ENCODE measurements at regions not wholly inside any gene's neighbourhood (a gene's known extent, or its start where the extent isn't known, plus 50 kb on each side); places are given as distances from the start of the nearest gene placed in this dataset.

DNA sequence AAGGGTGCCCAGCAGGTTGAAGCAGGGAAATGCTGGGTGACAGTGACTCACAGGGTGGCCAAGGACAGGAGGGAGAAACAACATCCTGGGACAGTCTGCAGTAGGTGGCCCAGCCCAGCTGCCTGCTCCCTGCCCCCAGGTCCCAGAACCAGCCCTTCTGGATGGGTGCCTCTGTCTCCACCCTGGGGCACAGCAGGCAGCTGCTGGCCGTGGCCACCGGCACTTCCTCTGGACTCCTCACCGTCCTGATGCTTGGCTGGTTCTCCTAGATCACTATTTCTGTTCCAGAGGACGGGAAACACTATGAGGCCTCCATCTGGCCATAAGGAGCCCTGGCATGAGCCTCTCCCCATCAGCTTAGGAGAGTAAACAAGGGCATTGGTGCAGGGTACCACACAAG is 258.9 kb downstream of the XXYLT1 start:
- DNase-seq (peak; percentile 37), ATAC-seq (no peak)
- Histone ChIP-seq H3K9me3 (no peaks in the 10 kb centered on the region), H3K27ac (no peak overlapping the region), H3K4me3 (no peak overlapping the region), H3K4me1 (peaks cover 4% of the 10 kb centered on the region), H3K27me3 (no peaks in the 10 kb centered on the region), H3K36me3 (no peaks in the 10 kb centered on the region)
- TF ChIP-seq, protein P1, sequence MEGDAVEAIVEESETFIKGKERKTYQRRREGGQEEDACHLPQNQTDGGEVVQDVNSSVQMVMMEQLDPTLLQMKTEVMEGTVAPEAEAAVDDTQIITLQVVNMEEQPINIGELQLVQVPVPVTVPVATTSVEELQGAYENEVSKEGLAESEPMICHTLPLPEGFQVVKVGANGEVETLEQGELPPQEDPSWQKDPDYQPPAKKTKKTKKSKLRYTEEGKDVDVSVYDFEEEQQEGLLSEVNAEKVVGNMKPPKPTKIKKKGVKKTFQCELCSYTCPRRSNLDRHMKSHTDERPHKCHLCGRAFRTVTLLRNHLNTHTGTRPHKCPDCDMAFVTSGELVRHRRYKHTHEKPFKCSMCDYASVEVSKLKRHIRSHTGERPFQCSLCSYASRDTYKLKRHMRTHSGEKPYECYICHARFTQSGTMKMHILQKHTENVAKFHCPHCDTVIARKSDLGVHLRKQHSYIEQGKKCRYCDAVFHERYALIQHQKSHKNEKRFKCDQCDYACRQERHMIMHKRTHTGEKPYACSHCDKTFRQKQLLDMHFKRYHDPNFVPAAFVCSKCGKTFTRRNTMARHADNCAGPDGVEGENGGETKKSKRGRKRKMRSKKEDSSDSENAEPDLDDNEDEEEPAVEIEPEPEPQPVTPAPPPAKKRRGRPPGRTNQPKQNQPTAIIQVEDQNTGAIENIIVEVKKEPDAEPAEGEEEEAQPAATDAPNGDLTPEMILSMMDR (IDR thresholded peaks at IDR 0.05), result no peak
- intact Hi-C loops (cut with DNase I), result no loop called here

DNA sequence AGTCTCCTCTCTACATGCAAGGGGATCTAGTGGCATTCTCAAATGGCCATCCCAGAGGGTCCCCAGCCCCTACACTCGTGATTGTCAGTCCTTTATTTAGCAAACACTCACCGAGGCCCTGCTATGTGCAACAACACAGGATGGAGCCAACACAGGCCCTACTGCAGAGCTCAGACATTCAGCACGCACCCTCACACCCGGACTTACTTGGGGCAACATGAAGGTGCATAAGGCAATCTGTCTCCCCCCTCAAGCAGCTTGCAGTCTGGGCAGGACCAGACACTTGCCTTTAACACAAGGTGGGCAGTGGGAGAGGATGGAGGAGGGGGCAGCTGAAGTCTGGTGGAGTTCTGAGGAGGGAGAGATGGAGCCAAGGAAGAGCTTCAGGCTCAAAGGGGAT is 258.4 kb downstream of the XXYLT1 start:
- TF ChIP-seq, protein P1 (IDR thresholded peaks at IDR 0.05), result no peak
- Histone ChIP-seq H3K27ac (no peak overlapping the region), H3K9me3 (no peaks in the 10 kb centered on the region), H3K4me1 (peaks cover 4% of the 10 kb centered on the region), H3K36me3 (no peaks in the 10 kb centered on the region), H3K4me3 (no peak overlapping the region), H3K27me3 (no peaks in the 10 kb centered on the region)
- ATAC-seq, result no peak
- DNase-seq, result peak; percentile 43
- intact Hi-C loops (cut with DNase I), result no loop called here

DNA sequence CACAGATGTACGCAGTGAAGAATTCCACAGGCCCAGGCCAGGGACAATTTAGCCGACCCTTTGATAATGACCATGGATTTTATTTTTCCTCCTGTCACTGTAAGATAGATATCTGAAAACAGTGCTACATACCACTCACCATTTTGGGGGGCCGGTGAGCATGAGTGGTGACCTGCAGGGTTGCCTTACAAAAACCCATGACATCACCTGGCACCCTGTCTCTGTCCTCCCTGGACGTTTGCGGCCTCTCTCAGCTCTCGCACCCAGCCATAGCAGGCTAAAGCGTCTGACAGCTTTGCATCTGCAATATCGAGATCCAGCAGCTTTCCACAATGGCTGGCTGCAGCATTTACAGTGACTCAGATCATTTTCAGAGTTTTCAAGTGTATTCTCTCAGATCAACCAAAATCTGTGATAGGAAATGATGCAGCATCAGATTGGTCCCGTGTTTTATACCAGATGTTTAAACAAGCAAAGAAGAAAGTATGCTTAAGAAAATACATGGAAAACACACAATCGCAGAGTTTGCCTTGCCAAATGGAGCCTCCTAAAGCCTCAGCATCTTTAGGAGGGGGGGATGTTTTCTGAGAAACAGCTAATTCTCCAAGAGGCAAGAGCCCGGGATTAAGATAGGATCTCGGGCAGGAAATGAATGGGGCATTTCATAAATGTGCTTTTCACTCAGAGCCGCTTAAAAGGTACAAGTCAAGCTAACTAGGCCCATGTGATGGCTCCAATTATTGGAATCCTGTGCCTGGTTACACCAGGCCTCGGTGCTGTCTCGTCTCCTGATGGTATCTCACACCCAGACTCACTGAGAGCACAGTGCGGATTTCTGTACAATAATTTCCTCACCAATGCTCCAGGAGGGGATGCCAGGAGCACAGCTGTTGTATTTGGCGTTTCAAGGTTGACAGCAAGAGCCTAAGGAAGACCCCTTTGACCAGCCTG is 257.3 kb downstream of the XXYLT1 start:
- peaks cover 4% of the 10 kb centered on the region for H3K4me1 ChIP-seq
- H3K9me3 ChIP-seq, result no peaks in the 10 kb centered on the region
- no peaks in the 10 kb centered on the region for H3K36me3 ChIP-seq
- no peak overlapping the region for H3K4me3 ChIP-seq
- no peak overlapping the region for H3K27ac ChIP-seq
- intact Hi-C loops (cut with DNase I), result no loop called here
- ATAC-seq (no peak), DNase-seq (peak; percentile 17)
- no peaks in the 10 kb centered on the region for H3K27me3 ChIP-seq
- TF ChIP-seq, protein P1 (IDR thresholded peaks at IDR 0.05), result no peak

DNA sequence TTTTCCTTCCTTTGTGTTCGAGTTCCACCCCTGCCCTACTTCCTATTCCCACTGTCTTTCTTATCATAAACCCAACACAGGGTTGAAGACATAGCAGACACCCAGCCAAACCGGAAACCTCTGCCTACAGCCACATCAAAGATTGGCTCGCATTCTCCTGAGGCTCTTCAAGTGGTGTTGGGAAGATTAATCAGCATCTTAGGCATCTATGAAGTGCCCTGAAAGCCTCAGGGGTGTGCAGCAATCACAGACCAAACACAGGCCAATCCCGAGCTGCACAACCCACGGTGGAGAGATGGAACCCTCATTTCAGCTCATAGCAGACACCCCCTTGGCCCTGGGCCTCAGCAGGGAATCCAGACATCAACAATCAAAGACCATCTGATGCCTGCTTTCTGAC is 255.9 kb downstream of the XXYLT1 start:
- intact Hi-C loops (cut with DNase I), result no loop called here
- Histone ChIP-seq H3K4me1 (peaks cover 4% of the 10 kb centered on the region), H3K4me3 (no peak overlapping the region), H3K27me3 (no peaks in the 10 kb centered on the region), H3K36me3 (no peaks in the 10 kb centered on the region), H3K9me3 (no peaks in the 10 kb centered on the region), H3K27ac (no peak overlapping the region)
- peak; percentile 45 for ATAC-seq
- DNase-seq, result peak; percentile 18
- TF ChIP-seq, protein P1 (IDR thresholded peaks at IDR 0.05), result no peak

DNA sequence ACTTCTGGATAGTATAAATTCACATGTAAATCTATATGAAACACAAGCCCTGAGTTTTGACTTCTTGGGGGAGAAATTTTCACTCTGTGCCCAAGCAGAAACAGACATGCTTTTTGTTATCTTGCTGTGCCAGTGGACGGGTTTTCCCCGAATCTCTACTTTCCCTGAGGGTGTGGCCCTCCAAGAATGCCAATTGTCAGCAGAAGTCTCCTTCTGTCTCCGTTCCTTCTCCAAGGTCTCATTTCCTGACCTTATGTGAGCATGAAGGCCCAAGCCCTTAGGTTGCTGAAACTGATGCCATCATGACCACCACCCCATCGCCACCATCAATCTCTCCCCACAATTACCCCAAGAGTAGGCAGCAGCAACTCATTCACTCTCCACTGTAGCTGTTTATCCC is 253.8 kb downstream of the XXYLT1 start:
- no peaks in the 10 kb centered on the region for H3K9me3 ChIP-seq
- no peaks in the 10 kb centered on the region for H3K36me3 ChIP-seq
- H3K4me3 ChIP-seq, result no peak overlapping the region
- ATAC-seq (no peak), DNase-seq (peak; percentile 5)
- intact Hi-C loops (cut with DNase I), result no loop called here
- H3K4me1 ChIP-seq, result peaks cover 4% of the 10 kb centered on the region
- TF ChIP-seq, protein P1 (IDR thresholded peaks at IDR 0.05), result no peak
- H3K27me3 ChIP-seq, result no peaks in the 10 kb centered on the region
- no peak overlapping the region for H3K27ac ChIP-seq
